Activated CD4-positive, alpha-beta memory T cell treated with anti-CD3 and anti-CD28 coated beads for 36 hours (primary cell): ENCODE measurements at regions not wholly inside any gene's neighbourhood (a gene's known extent, or its start where the extent isn't known, plus 50 kb on each side); places are given as distances from the start of the nearest gene placed in this dataset.
A peak's percentile ranks its signal among the peaks of the same experiment; 100 is the strongest.

ENCODE experiments used
- CTCF ChIA-PET: fragments of 350-600 bp; sonication (Branson Sonifier 250); formaldehyde crosslinking; loops from one replicate; lab custom pipeline; 2021; ENCODE audit warnings: antibody characterized with exemption, inconsistent platforms; lab: Charles Lee
- POLR2A ChIA-PET: fragments of 350-600 bp; sonication (Branson Sonifier 250); formaldehyde crosslinking; loops from one replicate; lab custom pipeline; 2021; ENCODE audit warnings: antibody characterized with exemption; lab: Charles Lee
- DNase-seq: peaks from one replicate; pipeline ENCODE4 v3.0.0-alpha.2; 2020
- H3K27ac Mint-ChIP-seq: one replicate; pipeline ENCODE4 v1.8.0; 2021; ENCODE audit warnings: mixed read lengths
- H3K27me3 Mint-ChIP-seq: one replicate; pipeline ENCODE4 v1.8.0; 2021; ENCODE audit warnings: mixed read lengths
- H3K36me3 Mint-ChIP-seq: one replicate; pipeline ENCODE4 v1.8.0; 2021; ENCODE audit warnings: mixed read lengths
- H3K4me1 Mint-ChIP-seq: one replicate; pipeline ENCODE4 v1.8.0; 2021; ENCODE audit warnings: low read depth, mixed read lengths
- H3K4me3 Mint-ChIP-seq: one replicate; pipeline ENCODE4 v1.8.0; 2021; ENCODE audit warnings: mild to moderate bottlenecking, mixed read lengths
- H3K9me3 Mint-ChIP-seq: one replicate; pipeline ENCODE4 v1.8.0; 2021; ENCODE audit warnings: mixed read lengths
- intact Hi-C: fragments of 100-400 bp; cut with micrococcal nuclease; formaldehyde crosslinking; loops from one replicate; pipeline ENCODE4 v1.15.1; 2023

GRCh38 chr6:43847741-43848630 lies 78.0 kb downstream of the VEGFA start:
- no peak for DNase-seq
- Mint-ChIP-seq H3K4me3 (no peak overlapping the region), H3K9me3 (no peaks in the 10 kb centered on the region), H3K27me3 (peaks cover 7% of the 10 kb centered on the region), H3K4me1 (no peaks in the 10 kb centered on the region), H3K27ac (no peak overlapping the region), H3K36me3 (no peaks in the 10 kb centered on the region)
- CTCF ChIA-PET = interaction anchor here (1.4 kb wide), 1 partner anchor 226 kb away, joined by 3 read pairs; no protein-coding TSS in a partner anchor
- intact Hi-C loops = no loop called here
- POLR2A ChIA-PET = no interaction called here

GRCh38 chr6:43846556-43846955 lies 76.5 kb downstream of the VEGFA start:
- Mint-ChIP-seq H3K27me3 (peaks cover 7% of the 10 kb centered on the region), H3K9me3 (no peaks in the 10 kb centered on the region), H3K36me3 (no peaks in the 10 kb centered on the region), H3K27ac (no peak overlapping the region), H3K4me1 (no peaks in the 10 kb centered on the region), H3K4me3 (no peak overlapping the region)
- no peak for DNase-seq
- intact Hi-C loops = no loop called here
- POLR2A ChIA-PET = interaction anchor here (0.6 kb wide), 1 partner anchor 181 kb away, joined by 3 read pairs; no protein-coding TSS in a partner anchor
- CTCF ChIA-PET = interaction anchor here (1.4 kb wide), 1 partner anchor 228 kb away, joined by 3 read pairs; no protein-coding TSS in a partner anchor

GRCh38 chr6:43845646-43846045 lies 75.6 kb downstream of the VEGFA start:
- H3K27me3 Mint-ChIP-seq = peaks cover 7% of the 10 kb centered on the region
- no peak overlapping the region for H3K4me3 Mint-ChIP-seq
- intact Hi-C loops = no loop called here
- H3K36me3 Mint-ChIP-seq = no peaks in the 10 kb centered on the region
- no peaks in the 10 kb centered on the region for H3K9me3 Mint-ChIP-seq
- ChIA-PET POLR2A (no interaction called here), CTCF (no interaction called here)
- no peaks in the 10 kb centered on the region for H3K4me1 Mint-ChIP-seq
- no peak overlapping the region for H3K27ac Mint-ChIP-seq
- no peak for DNase-seq

- H3K9me3 Mint-ChIP-seq = no peaks in the 10 kb centered on the region
- no peaks in the 10 kb centered on the region for H3K36me3 Mint-ChIP-seq
- peaks cover 7% of the 10 kb centered on the region for H3K27me3 Mint-ChIP-seq
- H3K4me1 Mint-ChIP-seq = no peaks in the 10 kb centered on the region
- intact Hi-C loops = no loop called here
- ChIA-PET POLR2A (no interaction called here), CTCF (interaction anchor here (1.0 to 1.3 kb wide), 2 partner anchors 231 to 253 kb away, joined by 3 to 4 read pairs; no protein-coding TSS in a partner anchor)
- H3K4me3 Mint-ChIP-seq = no peak overlapping the region
- no peak overlapping the region for H3K27ac Mint-ChIP-seq
- DNase-seq = no peak
Observed at GRCh38 chr6:43843669-43844171, 73.7 kb downstream of the VEGFA start.

- no peak for DNase-seq
- Mint-ChIP-seq H3K36me3 (no peaks in the 10 kb centered on the region), H3K27me3 (peaks cover 7% of the 10 kb centered on the region), H3K9me3 (no peaks in the 10 kb centered on the region), H3K4me1 (no peaks in the 10 kb centered on the region), H3K4me3 (no peak overlapping the region), H3K27ac (no peak overlapping the region)
- POLR2A ChIA-PET = no interaction called here
- CTCF ChIA-PET = interaction anchor here (1.0 to 1.3 kb wide), 3 partner anchors 231 to 253 kb away, joined by 3 to 4 read pairs (median 3); no protein-coding TSS in a partner anchor
- intact Hi-C loops = no loop called here
Observed at GRCh38 chr6:43843097-43843645, 73.2 kb downstream of the VEGFA start.

GRCh38 chr6:43842231-43842794 lies 72.3 kb downstream of the VEGFA start:
- ChIA-PET CTCF (interaction anchor here (1.1 to 1.3 kb wide), 2 partner anchors 237 to 254 kb away, joined by 3 read pairs; no protein-coding TSS in a partner anchor), POLR2A (no interaction called here)
- no peaks in the 10 kb centered on the region for H3K36me3 Mint-ChIP-seq
- peaks cover 7% of the 10 kb centered on the region for H3K27me3 Mint-ChIP-seq
- intact Hi-C loops = no loop called here
- no peak overlapping the region for H3K4me3 Mint-ChIP-seq
- no peaks in the 10 kb centered on the region for H3K9me3 Mint-ChIP-seq
- no peaks in the 10 kb centered on the region for H3K4me1 Mint-ChIP-seq
- DNase-seq = no peak
- H3K27ac Mint-ChIP-seq = no peak overlapping the region

GRCh38 chr6:43840490-43841218 lies 70.6 kb downstream of the VEGFA start:
- H3K27ac Mint-ChIP-seq = no peak overlapping the region
- no peaks in the 10 kb centered on the region for H3K4me1 Mint-ChIP-seq
- no peak overlapping the region for H3K4me3 Mint-ChIP-seq
- DNase-seq = no peak
- ChIA-PET POLR2A (no interaction called here), CTCF (no interaction called here)
- intact Hi-C loops = no loop called here
- H3K9me3 Mint-ChIP-seq = no peaks in the 10 kb centered on the region
- peaks cover 7% of the 10 kb centered on the region for H3K27me3 Mint-ChIP-seq
- H3K36me3 Mint-ChIP-seq = no peaks in the 10 kb centered on the region

- POLR2A ChIA-PET = no interaction called here
- no peaks in the 10 kb centered on the region for H3K36me3 Mint-ChIP-seq
- DNase-seq = peak; percentile 13
- intact Hi-C loops = loop anchor here (1.0 kb wide), 1 partner anchor 64 kb away; no protein-coding TSS in a partner anchor
- H3K4me1 Mint-ChIP-seq = no peaks in the 10 kb centered on the region
- no peaks in the 10 kb centered on the region for H3K27me3 Mint-ChIP-seq
- CTCF ChIA-PET = no interaction called here
- H3K27ac Mint-ChIP-seq = no peak overlapping the region
- H3K4me3 Mint-ChIP-seq = no peak overlapping the region
- H3K9me3 Mint-ChIP-seq = no peaks in the 10 kb centered on the region
Observed at GRCh38 chr6:43838276-43839036, 68.4 kb downstream of the VEGFA start.

GRCh38 chr6:43837507-43837906 lies 67.5 kb downstream of the VEGFA start:
- H3K9me3 Mint-ChIP-seq = no peaks in the 10 kb centered on the region
- H3K4me3 Mint-ChIP-seq = no peak overlapping the region
- intact Hi-C loops = no loop called here
- CTCF ChIA-PET = no interaction called here
- no peak for DNase-seq
- POLR2A ChIA-PET = no interaction called here
- H3K27ac Mint-ChIP-seq = no peak overlapping the region
- no peaks in the 10 kb centered on the region for H3K36me3 Mint-ChIP-seq
- no peaks in the 10 kb centered on the region for H3K4me1 Mint-ChIP-seq
- H3K27me3 Mint-ChIP-seq = no peaks in the 10 kb centered on the region

- Mint-ChIP-seq H3K9me3 (no peaks in the 10 kb centered on the region), H3K27me3 (no peaks in the 10 kb centered on the region), H3K27ac (no peak overlapping the region), H3K36me3 (no peaks in the 10 kb centered on the region), H3K4me3 (no peak overlapping the region), H3K4me1 (no peaks in the 10 kb centered on the region)
- ChIA-PET POLR2A (no interaction called here), CTCF (no interaction called here)
- DNase-seq = no peak
- intact Hi-C loops = no loop called here
Observed at GRCh38 chr6:43836507-43837240, 66.7 kb downstream of the VEGFA start.
